Vagina (tissue), 2 donors: ENCODE measurements at regions not wholly inside any gene's neighbourhood (a gene's known extent, or its start where the extent isn't known, plus 50 kb on each side); places are given as distances from the start of the nearest gene placed in this dataset.

Source experiments
- CTCF ChIP-seq, 3 experiments: fragments of 450-650 bp in 2 of 3; fragments of 200-600 bp in 1 of 3; sonication (generic) in 1 of 3; IDR thresholded peaks; one replicate each; pipeline ENCODE4 v1.5.1; 2017 to 2019; ENCODE audit warnings: antibody characterized with exemption in 3 of 3, mild to moderate bottlenecking in 2 of 3, moderate library complexity in 2 of 3
- POLR2A ChIP-seq, 2 donors: fragments of 450-650 bp; IDR thresholded peaks; one replicate each; pipeline ENCODE4 v1.6.1; 2017; ENCODE audit warnings: antibody characterized with exemption in 2 of 2, mild to moderate bottlenecking in 2 of 2, moderate library complexity in 2 of 2

GRCh38 chr15:66839506-66840112 is 137.6 kb downstream of the SMAD6 start:
- TF ChIP-seq CTCF (IDR thresholded peaks at IDR 0.05): no peak
- no peak for TF ChIP-seq POLR2A (IDR thresholded peaks at IDR 0.05)
